ENCODE measurements at regions not wholly inside any gene's neighbourhood (a gene's known extent, or its start where the extent isn't known, plus 50 kb on each side); places are given as distances from the start of the nearest gene placed in this dataset.

- Mint-ChIP-seq H3K4me3 (no peak overlapping the region), H3K27ac (no peak overlapping the region), H3K36me3 (no peaks in the 10 kb centered on the region), H3K4me1 (ENCODE audit: low read depth in 2 of 2) (no peaks in the 10 kb centered on the region), H3K9me3 (peaks cover 24% of the 10 kb centered on the region), H3K27me3 (no peaks in the 10 kb centered on the region)
- no peak for DNase-seq (ENCODE audit: low spot score)
- no peak for ATAC-seq
Measured at GRCh38 chr5:18090177-18090576, 455.9 kb downstream of the TAF11L14 start.

- peaks cover 20% of the 10 kb centered on the region for H3K9me3 Mint-ChIP-seq
- no peaks in the 10 kb centered on the region for H3K36me3 Mint-ChIP-seq
- H3K4me3 Mint-ChIP-seq = no peak overlapping the region
- H3K4me1 Mint-ChIP-seq (ENCODE audit: low read depth in 2 of 2) = no peaks in the 10 kb centered on the region
- no peak overlapping the region for H3K27ac Mint-ChIP-seq
- H3K27me3 Mint-ChIP-seq = no peaks in the 10 kb centered on the region
- no peak for DNase-seq (ENCODE audit: low spot score)
- no peak for ATAC-seq
Measured at GRCh38 chr5:18091142-18091541, 456.9 kb downstream of the TAF11L14 start.

- Mint-ChIP-seq H3K4me3 (no peak overlapping the region), H3K9me3 (peaks cover 23% of the 10 kb centered on the region), H3K4me1 (ENCODE audit: low read depth in 2 of 2) (no peaks in the 10 kb centered on the region), H3K27ac (no peak overlapping the region), H3K27me3 (no peaks in the 10 kb centered on the region), H3K36me3 (no peaks in the 10 kb centered on the region)
- no peak for ATAC-seq
- DNase-seq (ENCODE audit: low spot score) = no peak
Measured at GRCh38 chr5:18091758-18092157, 457.5 kb downstream of the TAF11L14 start.

- H3K27me3 Mint-ChIP-seq = no peaks in the 10 kb centered on the region
- H3K36me3 Mint-ChIP-seq = no peaks in the 10 kb centered on the region
Measured at GRCh38 chr5:18095061-18095460, 460.8 kb downstream of the TAF11L14 start.

GRCh38 chr5:18097817-18098216 is 463.6 kb downstream of the TAF11L14 start:
- H3K27ac Mint-ChIP-seq = no peak overlapping the region
- ATAC-seq = no peak
- no peak for DNase-seq (ENCODE audit: low spot score)
- H3K36me3 Mint-ChIP-seq = no peaks in the 10 kb centered on the region
- H3K4me3 Mint-ChIP-seq = no peak overlapping the region
- peaks cover 20% of the 10 kb centered on the region for H3K9me3 Mint-ChIP-seq
- no peaks in the 10 kb centered on the region for H3K27me3 Mint-ChIP-seq
- no peaks in the 10 kb centered on the region for H3K4me1 Mint-ChIP-seq (ENCODE audit: low read depth in 2 of 2)

More at GRCh38 chr5:18095061-18095460, 460.8 kb downstream of the TAF11L14 start:
- no peak for DNase-seq (ENCODE audit: low spot score)
- Mint-ChIP-seq H3K9me3 (peaks cover 20% of the 10 kb centered on the region), H3K4me3 (no peak overlapping the region), H3K27ac (no peak overlapping the region), H3K4me1 (ENCODE audit: low read depth in 2 of 2) (no peaks in the 10 kb centered on the region)
- ATAC-seq = no peak

- no peaks in the 10 kb centered on the region for H3K27me3 Mint-ChIP-seq
- H3K9me3 Mint-ChIP-seq = peaks cover 17% of the 10 kb centered on the region
- ATAC-seq = no peak
- no peak overlapping the region for H3K4me3 Mint-ChIP-seq
- DNase-seq (ENCODE audit: low spot score) = no peak
- H3K36me3 Mint-ChIP-seq = no peaks in the 10 kb centered on the region
- H3K4me1 Mint-ChIP-seq (ENCODE audit: low read depth in 2 of 2) = no peaks in the 10 kb centered on the region
- H3K27ac Mint-ChIP-seq = no peak overlapping the region
Measured at GRCh38 chr5:18098691-18099090, 464.4 kb downstream of the TAF11L14 start.

- H3K9me3 Mint-ChIP-seq = peaks cover 17% of the 10 kb centered on the region
- H3K4me3 Mint-ChIP-seq = no peak overlapping the region
- H3K27ac Mint-ChIP-seq = no peak overlapping the region
- H3K27me3 Mint-ChIP-seq = no peaks in the 10 kb centered on the region
- no peaks in the 10 kb centered on the region for H3K4me1 Mint-ChIP-seq (ENCODE audit: low read depth in 2 of 2)
- ATAC-seq (no peak), DNase-seq (ENCODE audit: low spot score) (no peak)
- H3K36me3 Mint-ChIP-seq = no peaks in the 10 kb centered on the region
Measured at GRCh38 chr5:18099261-18099660, 465.0 kb downstream of the TAF11L14 start.

GRCh38 chr5:18101532-18101931 is 467.3 kb downstream of the TAF11L14 start:
- Mint-ChIP-seq H3K27me3 (no peaks in the 10 kb centered on the region), H3K27ac (no peak overlapping the region), H3K9me3 (peaks cover 6% of the 10 kb centered on the region), H3K36me3 (no peaks in the 10 kb centered on the region), H3K4me1 (ENCODE audit: low read depth in 2 of 2) (no peaks in the 10 kb centered on the region), H3K4me3 (no peak overlapping the region)
- DNase-seq (ENCODE audit: low spot score) (no peak), ATAC-seq (no peak)

- DNase-seq (ENCODE audit: low spot score) (no peak), ATAC-seq (no peak)
- Mint-ChIP-seq H3K9me3 (peaks cover 12% of the 10 kb centered on the region), H3K4me3 (no peak overlapping the region), H3K27ac (no peak overlapping the region), H3K36me3 (no peaks in the 10 kb centered on the region), H3K4me1 (ENCODE audit: low read depth in 2 of 2) (no peaks in the 10 kb centered on the region), H3K27me3 (no peaks in the 10 kb centered on the region)
Measured at GRCh38 chr5:18102733-18103132, 468.5 kb downstream of the TAF11L14 start.

GRCh38 chr5:18105449-18105848 is 471.2 kb downstream of the TAF11L14 start:
- Mint-ChIP-seq H3K27ac (no peak overlapping the region), H3K4me3 (no peak overlapping the region), H3K4me1 (ENCODE audit: low read depth in 2 of 2) (no peaks in the 10 kb centered on the region), H3K36me3 (no peaks in the 10 kb centered on the region), H3K9me3 (peaks cover 17% of the 10 kb centered on the region), H3K27me3 (no peaks in the 10 kb centered on the region)
- ATAC-seq (no peak), DNase-seq (ENCODE audit: low spot score) (no peak)

GRCh38 chr5:18111906-18112465 is 477.7 kb downstream of the TAF11L14 start:
- no peaks in the 10 kb centered on the region for H3K27me3 Mint-ChIP-seq
- no peaks in the 10 kb centered on the region for H3K36me3 Mint-ChIP-seq
- peaks cover 18% of the 10 kb centered on the region for H3K9me3 Mint-ChIP-seq
- DNase-seq (ENCODE audit: low spot score) (no peak), ATAC-seq (no peak)
- no peaks in the 10 kb centered on the region for H3K4me1 Mint-ChIP-seq (ENCODE audit: low read depth in 2 of 2)
- H3K4me3 Mint-ChIP-seq = no peak overlapping the region
- no peak overlapping the region for H3K27ac Mint-ChIP-seq

GRCh38 chr5:18113721-18114120 is 479.5 kb downstream of the TAF11L14 start:
- Mint-ChIP-seq H3K4me1 (ENCODE audit: low read depth in 2 of 2) (no peaks in the 10 kb centered on the region), H3K9me3 (peaks cover 9% of the 10 kb centered on the region), H3K27ac (no peak overlapping the region), H3K36me3 (no peaks in the 10 kb centered on the region), H3K4me3 (no peak overlapping the region), H3K27me3 (no peaks in the 10 kb centered on the region)
- no peak for DNase-seq (ENCODE audit: low spot score)
- no peak for ATAC-seq

GRCh38 chr5:18114151-18114757 is 480.0 kb downstream of the TAF11L14 start:
- Mint-ChIP-seq H3K27me3 (no peaks in the 10 kb centered on the region), H3K4me1 (ENCODE audit: low read depth in 2 of 2) (no peaks in the 10 kb centered on the region), H3K27ac (no peak overlapping the region), H3K36me3 (no peaks in the 10 kb centered on the region), H3K9me3 (peaks cover 9% of the 10 kb centered on the region), H3K4me3 (no peak overlapping the region)
- DNase-seq (ENCODE audit: low spot score) (no peak), ATAC-seq (no peak)

- Mint-ChIP-seq H3K4me1 (ENCODE audit: low read depth in 2 of 2) (no peaks in the 10 kb centered on the region), H3K27me3 (no peaks in the 10 kb centered on the region), H3K36me3 (peaks cover 28% of the 10 kb centered on the region), H3K9me3 (peaks cover 18% of the 10 kb centered on the region), H3K27ac (no peak overlapping the region), H3K4me3 (no peak overlapping the region)
- ATAC-seq (no peak), DNase-seq (ENCODE audit: low spot score) (no peak)
Measured at GRCh38 chr5:18117968-18118367, 483.7 kb downstream of the TAF11L14 start.

Measured in natural killer cell treated with Interleukin-12 subunit alpha and Interleukin-12 subunit beta and Interleukin-15 and Interleukin-18, amount 100 ng/mL, for 72 hours (primary cell).